ENCODE measurements at regions not wholly inside any gene's neighbourhood (a gene's known extent, or its start where the extent isn't known, plus 50 kb on each side); places are given as distances from the start of the nearest gene placed in this dataset.

DNA sequence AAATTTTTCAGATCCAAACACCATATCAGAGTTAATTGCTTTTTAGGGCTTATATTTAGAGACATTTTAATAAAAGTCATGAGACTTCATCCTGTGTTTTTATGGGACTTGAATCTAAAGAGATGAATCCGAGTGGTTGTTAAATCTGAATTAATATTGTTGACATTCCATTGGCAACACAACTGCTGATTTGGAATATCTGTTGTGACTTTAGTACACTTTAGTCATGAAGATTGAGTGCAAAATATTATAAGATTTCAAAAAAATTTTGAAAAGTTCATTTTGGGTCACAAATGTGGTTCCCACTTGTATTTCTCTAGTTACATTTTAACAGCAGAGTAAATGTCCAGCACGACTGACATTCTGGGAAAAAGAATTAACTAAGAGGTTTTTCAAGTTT is 442.7 kb upstream of the HSF2 start:
- Histone ChIP-seq H3K4me1 (ENCODE audit: insufficient read depth, low read length) (no peaks in the 10 kb centered on the region), H3K36me3 (ENCODE audit: low read depth, low read length) (no peaks in the 10 kb centered on the region), H3K9ac (ENCODE audit: low read length) (no peak overlapping the region), H4K20me1 (ENCODE audit: low read length) (no peaks in the 10 kb centered on the region), H3K27ac (ENCODE audit: low read length) (no peak overlapping the region), H3K27me3 (ENCODE audit: low read length) (no peaks in the 10 kb centered on the region), H3K79me2 (ENCODE audit: low read length) (no peaks in the 10 kb centered on the region), H3F3A (ENCODE audit: low read length, unreplicated experiment) (no peaks in the 10 kb centered on the region), H3K4me3 (ENCODE audit: low read length) (no peak overlapping the region), H3K9me3 (ENCODE audit: low read length) (no peaks in the 10 kb centered on the region), H3K9me2 (replicated peaks; ENCODE audit: low read length) (no peaks in the 10 kb centered on the region), H2AFZ (ENCODE audit: low read length) (no peak overlapping the region), H3K4me2 (ENCODE audit: low read length) (no peak overlapping the region)
- intact Hi-C loops (cut with micrococcal nuclease): no loop called here
- no peak for ATAC-seq
- ChIA-PET CTCF (no interaction called here), POLR2A (ENCODE audit: unreplicated experiment) (no interaction called here)
- DNase-seq: no peak
- BruUV-seq (replicated peaks): no TSS peak
- TF ChIP-seq EZH2 (IDR thresholded peaks at IDR 0.05; ENCODE audit: low read length, unreplicated experiment) (no peak), CTCF (conservative IDR thresholded peaks at IDR 0.05; ENCODE audit: low read depth, low read length) (no peak), EZH2phosphoT487 (IDR thresholded peaks at IDR 0.05; ENCODE audit: borderline replicate concordance, low read length) (no peak)

DNA sequence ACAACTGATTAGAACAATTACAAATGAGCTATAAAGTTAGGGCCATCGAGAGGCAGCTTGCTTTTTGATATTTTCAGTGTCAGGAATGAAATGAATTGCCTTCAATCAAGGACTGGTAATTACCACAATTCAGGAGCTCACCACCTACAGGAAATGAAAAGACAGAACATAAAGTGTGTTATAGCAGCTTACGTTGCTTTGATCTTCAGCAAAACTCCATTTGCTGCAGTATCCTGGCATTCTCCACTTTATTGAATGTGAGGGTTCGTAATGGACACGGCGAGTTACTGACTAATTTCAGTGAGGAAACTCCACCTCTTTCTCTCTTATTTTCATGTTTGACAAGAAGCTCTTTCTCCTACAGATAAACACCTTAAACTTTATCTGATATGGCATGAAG is 440.0 kb upstream of the HSF2 start:
- ATAC-seq: no peak
- no TSS peak for BruUV-seq (replicated peaks)
- H3K27me3 ChIP-seq (ENCODE audit: low read length): no peaks in the 10 kb centered on the region
- no peak for TF ChIP-seq EZH2phosphoT487 (IDR thresholded peaks at IDR 0.05; ENCODE audit: borderline replicate concordance, low read length)
- TF ChIP-seq EZH2 (IDR thresholded peaks at IDR 0.05; ENCODE audit: low read length, unreplicated experiment): no peak
- TF ChIP-seq CTCF (conservative IDR thresholded peaks at IDR 0.05; ENCODE audit: low read depth, low read length): no peak
- no peak overlapping the region for H3K27ac ChIP-seq (ENCODE audit: low read length)
- no peaks in the 10 kb centered on the region for H3F3A ChIP-seq (ENCODE audit: low read length, unreplicated experiment)
- no peak overlapping the region for H3K4me3 ChIP-seq (ENCODE audit: low read length)
- no peaks in the 10 kb centered on the region for H3K9me2 ChIP-seq (replicated peaks; ENCODE audit: low read length)
- peak overlapping the region; percentile 48; the same call in 1 of the 2 replicates for H2AFZ ChIP-seq (ENCODE audit: low read length)
- ChIA-PET POLR2A (ENCODE audit: unreplicated experiment) (no interaction called here), CTCF (no interaction called here)
- H4K20me1 ChIP-seq (ENCODE audit: low read length): no peaks in the 10 kb centered on the region
- no peak for DNase-seq
- no peaks in the 10 kb centered on the region for H3K36me3 ChIP-seq (ENCODE audit: low read depth, low read length)
- intact Hi-C loops (cut with micrococcal nuclease): no loop called here
- peak overlapping the region; percentile 44; the same call in 1 of the 2 replicates for H3K4me2 ChIP-seq (ENCODE audit: low read length)
- H3K9me3 ChIP-seq (ENCODE audit: low read length): no peaks in the 10 kb centered on the region
- H3K79me2 ChIP-seq (ENCODE audit: low read length): no peaks in the 10 kb centered on the region
- no peaks in the 10 kb centered on the region for H3K4me1 ChIP-seq (ENCODE audit: insufficient read depth, low read length)
- no peak overlapping the region for H3K9ac ChIP-seq (ENCODE audit: low read length)

DNA sequence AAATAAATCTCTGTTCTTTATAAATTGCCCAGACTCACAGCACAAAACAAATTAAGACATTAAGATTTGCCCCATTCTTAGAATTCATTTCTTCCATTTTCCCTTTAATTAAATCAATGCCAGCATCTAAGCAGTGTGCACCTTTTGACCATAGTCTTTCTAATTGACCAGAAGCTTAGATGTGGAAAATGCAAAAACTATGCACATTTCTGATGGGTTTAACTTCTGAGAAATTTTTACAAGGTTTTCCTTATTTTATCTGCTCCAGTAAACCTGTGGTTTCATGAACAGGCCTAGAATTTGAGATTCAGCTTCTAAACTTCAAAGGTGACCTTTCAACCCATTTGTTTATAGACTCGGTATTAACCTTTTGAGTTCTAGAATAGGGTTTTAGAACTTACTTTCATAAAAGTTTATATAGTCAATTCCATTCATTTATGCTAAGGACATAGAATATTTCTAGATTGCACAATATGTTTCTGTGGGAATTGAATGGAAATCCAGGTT is 437.8 kb upstream of the HSF2 start:
- no peak for ATAC-seq
- no peak for DNase-seq
- Histone ChIP-seq H3K9me2 (replicated peaks; ENCODE audit: low read length) (no peaks in the 10 kb centered on the region), H3K4me2 (ENCODE audit: low read length) (no peak overlapping the region), H2AFZ (ENCODE audit: low read length) (no peak overlapping the region), H3K27ac (ENCODE audit: low read length) (no peak overlapping the region), H3K4me3 (ENCODE audit: low read length) (no peak overlapping the region), H3K36me3 (ENCODE audit: low read depth, low read length) (no peaks in the 10 kb centered on the region), H3K9ac (ENCODE audit: low read length) (no peak overlapping the region), H3K79me2 (ENCODE audit: low read length) (no peaks in the 10 kb centered on the region), H3K4me1 (ENCODE audit: insufficient read depth, low read length) (no peaks in the 10 kb centered on the region), H3F3A (ENCODE audit: low read length, unreplicated experiment) (no peaks in the 10 kb centered on the region), H3K27me3 (ENCODE audit: low read length) (no peaks in the 10 kb centered on the region), H3K9me3 (ENCODE audit: low read length) (no peaks in the 10 kb centered on the region), H4K20me1 (ENCODE audit: low read length) (no peaks in the 10 kb centered on the region)
- ChIA-PET CTCF (no interaction called here), POLR2A (ENCODE audit: unreplicated experiment) (no interaction called here)
- intact Hi-C loops (cut with micrococcal nuclease): no loop called here
- BruUV-seq (replicated peaks): no TSS peak
- TF ChIP-seq CTCF (conservative IDR thresholded peaks at IDR 0.05; ENCODE audit: low read depth, low read length) (no peak), EZH2phosphoT487 (IDR thresholded peaks at IDR 0.05; ENCODE audit: borderline replicate concordance, low read length) (no peak), EZH2 (IDR thresholded peaks at IDR 0.05; ENCODE audit: low read length, unreplicated experiment) (no peak)

All from PC-3 (cell line).